HS-5 (cell line): ENCODE measurements at regions not wholly inside any gene's neighbourhood (a gene's known extent, or its start where the extent isn't known, plus 50 kb on each side); places are given as distances from the start of the nearest gene placed in this dataset.

Experiments
- DNase-seq: peaks from one replicate; pipeline ENCODE4 v3.0.0-alpha.2; 2012; ENCODE audit warnings: low read depth

DNA sequence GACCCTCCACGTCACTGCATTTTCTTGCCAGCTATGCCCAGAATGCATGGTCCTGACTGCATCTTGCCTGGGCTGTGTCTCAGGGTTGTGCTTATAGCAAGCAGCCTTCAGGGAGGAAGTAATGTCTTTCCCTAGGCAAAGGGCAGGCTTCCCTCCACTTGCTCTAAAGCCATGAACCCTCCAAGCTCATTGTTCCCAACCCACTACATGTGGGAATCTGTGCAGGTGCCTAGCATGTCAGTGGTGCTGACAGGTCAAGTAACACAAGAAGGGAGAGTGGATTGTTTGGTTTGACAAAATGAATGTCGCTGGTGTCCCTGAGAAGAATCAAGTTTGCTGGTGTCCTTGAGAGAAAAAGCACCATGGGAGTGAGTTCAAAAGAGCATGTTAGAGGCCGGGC, 53.9 kb upstream of the UCN3 start:
- DNase-seq = no peak

DNA sequence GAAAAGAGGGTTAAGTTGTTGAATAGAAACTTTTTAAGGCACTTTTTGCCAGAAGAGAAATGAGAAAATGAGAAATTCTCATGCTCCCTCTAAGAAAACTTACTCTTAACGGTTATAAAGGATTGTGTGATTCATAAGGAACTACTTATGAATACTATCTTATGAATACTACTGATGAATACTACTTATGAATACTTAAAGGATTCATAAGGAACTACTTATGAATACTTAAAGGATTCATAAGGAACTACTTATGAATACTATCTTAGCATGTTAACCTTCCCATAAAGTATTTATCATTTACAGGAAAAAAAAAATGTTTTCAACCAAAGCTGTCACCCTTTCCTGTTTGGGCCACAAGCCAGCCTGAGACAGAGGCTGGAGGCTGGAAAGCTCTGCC, 53.1 kb upstream of the UCN3 start:
- DNase-seq = no peak

DNA sequence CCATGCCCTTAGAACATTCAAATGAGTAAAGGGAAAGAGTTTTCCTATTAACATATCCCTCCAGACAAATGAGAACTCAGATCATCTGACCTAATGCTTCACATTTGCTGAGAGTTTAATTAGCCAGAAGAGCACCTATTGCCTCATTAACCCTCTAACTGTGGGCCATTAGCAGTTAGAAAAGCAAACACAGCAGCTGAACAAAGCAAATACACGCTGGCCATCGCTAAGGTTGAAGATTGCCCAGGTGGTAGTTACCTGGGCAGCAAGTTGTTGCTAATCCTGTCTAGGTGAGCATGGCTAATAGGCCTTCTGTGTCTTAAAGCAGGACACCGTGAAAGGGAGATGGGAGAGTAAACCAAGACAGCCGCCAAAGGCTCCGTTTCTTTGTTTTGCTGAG, 49.9 kb upstream of the UCN3 start:
- no peak for DNase-seq
